Type B pancreatic cell (in vitro differentiated cells): ENCODE measurements at regions not wholly inside any gene's neighbourhood (a gene's known extent, or its start where the extent isn't known, plus 50 kb on each side); places are given as distances from the start of the nearest gene placed in this dataset.
A peak's percentile ranks its signal among the peaks of the same experiment; 100 is the strongest.
"Not testable (repeated sequence)": the region's sequence is repeated elsewhere in the genome, so short reads cannot be mapped to it uniquely, and the experiment has no call there.

Source experiments
- DNase-seq: peaks from one replicate; pipeline ENCODE4 v3.0.0; 2021; ENCODE audit warnings: mixed read lengths; ENCODE audit not compliant: unreplicated experiment; ENCODE audit errors: extremely low spot score
- H3K27ac Mint-ChIP-seq: 2 replicates; pipeline ENCODE4 v1.8.0; 2021; ENCODE audit warnings: mild to moderate bottlenecking, mixed read lengths
- H3K27me3 Mint-ChIP-seq: 2 replicates; pipeline ENCODE4 v1.8.0; 2021; ENCODE audit warnings: mixed read lengths
- H3K36me3 Mint-ChIP-seq: 2 replicates; pipeline ENCODE4 v1.8.0; 2021; ENCODE audit warnings: mixed read lengths
- H3K4me1 Mint-ChIP-seq: one replicate; pipeline ENCODE4 v1.8.0; 2021; ENCODE audit warnings: mixed read lengths; ENCODE audit not compliant: unreplicated experiment
- H3K4me3 Mint-ChIP-seq: 2 replicates; pipeline ENCODE4 v1.8.0; 2021; ENCODE audit warnings: mild to moderate bottlenecking, mixed read lengths
- H3K9me3 Mint-ChIP-seq: 2 replicates; pipeline ENCODE4 v1.8.0; 2021; ENCODE audit warnings: mixed read lengths
- TF ChIP-seq, protein P1 (sequence below): fragments of 200-600 bp; sonication (generic); conservative IDR thresholded peaks from 2 replicates; pipeline ENCODE4 v1.5.0; 2021; ENCODE audit warnings: antibody characterized with exemption, mild to moderate bottlenecking

DNA sequence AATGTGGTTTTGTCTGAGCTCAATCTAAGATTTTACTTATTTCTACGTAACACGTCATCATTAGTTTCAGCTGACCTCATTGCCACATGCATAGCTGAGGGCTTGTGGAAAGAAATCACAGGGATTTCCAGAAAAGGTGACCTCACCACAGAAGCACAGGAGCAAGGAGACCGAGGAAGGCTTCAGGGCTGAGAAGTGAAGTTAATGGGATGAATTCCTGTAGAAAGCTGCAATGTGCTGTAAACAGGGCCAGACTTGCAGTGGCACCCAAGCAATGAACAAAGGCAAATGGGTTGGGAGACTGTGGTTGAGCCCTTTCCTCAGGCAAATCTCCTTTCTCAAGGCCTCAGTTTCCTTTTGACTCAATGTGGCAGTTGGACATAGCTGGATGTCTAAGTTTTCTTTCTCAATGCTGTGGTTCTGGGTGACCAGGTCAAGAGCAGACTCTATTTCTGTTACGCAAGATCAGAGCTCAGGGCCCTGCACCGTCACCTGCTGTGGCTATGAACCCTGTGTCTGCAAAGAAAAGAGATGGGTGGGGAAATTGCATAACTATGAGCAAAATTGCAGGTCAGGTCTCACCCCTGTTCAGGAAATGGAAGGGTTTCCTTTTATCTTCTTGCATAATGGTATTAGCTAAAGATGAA, 252.2 kb upstream of the TBL1XR1 start:
- Mint-ChIP-seq H3K4me3 (no peak overlapping the region), H3K4me1 (peaks cover 19% of the 10 kb centered on the region), H3K27me3 (no peaks in the 10 kb centered on the region), H3K9me3 (no peaks in the 10 kb centered on the region), H3K36me3 (no peaks in the 10 kb centered on the region), H3K27ac (peak overlapping the region; percentile 54)
- DNase-seq: no peak
- TF ChIP-seq, protein P1, sequence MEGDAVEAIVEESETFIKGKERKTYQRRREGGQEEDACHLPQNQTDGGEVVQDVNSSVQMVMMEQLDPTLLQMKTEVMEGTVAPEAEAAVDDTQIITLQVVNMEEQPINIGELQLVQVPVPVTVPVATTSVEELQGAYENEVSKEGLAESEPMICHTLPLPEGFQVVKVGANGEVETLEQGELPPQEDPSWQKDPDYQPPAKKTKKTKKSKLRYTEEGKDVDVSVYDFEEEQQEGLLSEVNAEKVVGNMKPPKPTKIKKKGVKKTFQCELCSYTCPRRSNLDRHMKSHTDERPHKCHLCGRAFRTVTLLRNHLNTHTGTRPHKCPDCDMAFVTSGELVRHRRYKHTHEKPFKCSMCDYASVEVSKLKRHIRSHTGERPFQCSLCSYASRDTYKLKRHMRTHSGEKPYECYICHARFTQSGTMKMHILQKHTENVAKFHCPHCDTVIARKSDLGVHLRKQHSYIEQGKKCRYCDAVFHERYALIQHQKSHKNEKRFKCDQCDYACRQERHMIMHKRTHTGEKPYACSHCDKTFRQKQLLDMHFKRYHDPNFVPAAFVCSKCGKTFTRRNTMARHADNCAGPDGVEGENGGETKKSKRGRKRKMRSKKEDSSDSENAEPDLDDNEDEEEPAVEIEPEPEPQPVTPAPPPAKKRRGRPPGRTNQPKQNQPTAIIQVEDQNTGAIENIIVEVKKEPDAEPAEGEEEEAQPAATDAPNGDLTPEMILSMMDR: no peak

DNA sequence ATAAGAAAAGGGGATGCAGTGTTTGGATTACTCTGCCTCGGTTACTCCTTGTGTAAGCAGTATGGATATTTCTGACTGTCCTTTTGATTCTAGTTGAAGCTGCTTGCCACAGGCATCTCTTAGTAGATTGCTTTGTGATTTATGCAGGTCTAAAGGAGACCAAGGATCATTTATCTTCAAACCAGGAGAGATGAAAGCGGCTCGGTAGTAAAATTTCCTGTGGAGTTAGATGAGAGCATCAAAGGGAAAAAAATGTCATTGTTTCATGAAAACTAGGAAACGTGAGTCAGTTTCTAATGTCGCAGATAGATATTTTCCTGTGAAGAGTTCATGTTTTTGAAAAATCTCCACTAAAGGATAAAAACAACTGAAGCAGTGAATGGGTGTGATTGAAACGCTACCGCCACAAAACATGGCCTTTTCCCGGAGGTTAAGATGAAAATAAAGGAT, 254.0 kb upstream of the TBL1XR1 start:
- Mint-ChIP-seq H3K4me3 (no peak overlapping the region), H3K27ac (no peak overlapping the region), H3K9me3 (no peaks in the 10 kb centered on the region), H3K36me3 (no peaks in the 10 kb centered on the region), H3K4me1 (peaks cover 19% of the 10 kb centered on the region), H3K27me3 (no peaks in the 10 kb centered on the region)
- TF ChIP-seq, protein P1: no peak
- no peak for DNase-seq

DNA sequence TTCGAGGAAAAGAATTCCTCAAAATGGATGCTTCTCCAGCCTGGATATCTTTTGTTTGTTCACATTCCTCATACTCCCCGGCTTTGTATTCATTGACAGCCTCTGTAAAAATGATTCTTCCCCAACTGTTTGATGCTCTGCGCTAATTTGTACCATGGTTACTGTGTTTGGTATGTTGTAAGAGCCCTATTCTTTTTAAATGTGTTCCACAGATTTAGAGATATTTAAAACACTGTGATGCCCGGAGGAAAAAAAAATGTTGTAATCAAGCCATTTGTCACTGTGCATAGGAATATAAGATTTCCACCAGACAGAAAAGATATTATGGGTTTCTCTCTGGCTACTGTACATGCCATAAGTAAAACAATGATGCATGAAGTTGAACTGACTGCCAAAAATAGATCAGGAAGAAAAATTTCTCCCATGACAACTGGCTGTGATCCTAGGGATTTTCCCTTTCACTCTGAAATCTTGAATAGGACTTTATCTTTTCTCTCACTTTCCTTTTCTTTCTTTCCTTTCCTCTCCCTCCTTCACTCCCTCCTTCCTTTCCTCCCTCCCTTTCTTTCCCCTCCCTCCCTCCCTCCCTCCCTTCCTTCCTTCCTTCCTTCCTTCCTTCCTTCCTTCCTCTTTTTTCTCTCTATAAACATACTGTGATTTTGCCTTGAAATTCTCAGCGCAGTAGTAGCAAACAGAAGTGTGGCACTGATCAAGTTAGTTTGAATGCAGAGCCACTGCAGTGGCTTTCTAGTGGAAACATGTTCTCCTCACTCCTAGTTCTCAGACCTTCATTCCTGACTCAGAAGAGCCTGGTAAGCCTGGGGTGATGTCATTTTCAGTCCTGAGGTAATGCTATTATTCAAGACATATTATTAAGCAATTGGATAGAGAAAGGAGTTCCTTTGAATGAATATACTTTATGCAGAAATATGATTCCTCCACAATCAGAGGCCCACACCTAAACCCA, 254.9 kb upstream of the TBL1XR1 start:
- Mint-ChIP-seq H3K27me3 (no peaks in the 10 kb centered on the region), H3K9me3 (no peaks in the 10 kb centered on the region), H3K4me1 (peaks cover 19% of the 10 kb centered on the region), H3K36me3 (no peaks in the 10 kb centered on the region), H3K27ac (no peak overlapping the region), H3K4me3 (no peak overlapping the region)
- DNase-seq: no peak
- TF ChIP-seq, protein P1: no peak

DNA sequence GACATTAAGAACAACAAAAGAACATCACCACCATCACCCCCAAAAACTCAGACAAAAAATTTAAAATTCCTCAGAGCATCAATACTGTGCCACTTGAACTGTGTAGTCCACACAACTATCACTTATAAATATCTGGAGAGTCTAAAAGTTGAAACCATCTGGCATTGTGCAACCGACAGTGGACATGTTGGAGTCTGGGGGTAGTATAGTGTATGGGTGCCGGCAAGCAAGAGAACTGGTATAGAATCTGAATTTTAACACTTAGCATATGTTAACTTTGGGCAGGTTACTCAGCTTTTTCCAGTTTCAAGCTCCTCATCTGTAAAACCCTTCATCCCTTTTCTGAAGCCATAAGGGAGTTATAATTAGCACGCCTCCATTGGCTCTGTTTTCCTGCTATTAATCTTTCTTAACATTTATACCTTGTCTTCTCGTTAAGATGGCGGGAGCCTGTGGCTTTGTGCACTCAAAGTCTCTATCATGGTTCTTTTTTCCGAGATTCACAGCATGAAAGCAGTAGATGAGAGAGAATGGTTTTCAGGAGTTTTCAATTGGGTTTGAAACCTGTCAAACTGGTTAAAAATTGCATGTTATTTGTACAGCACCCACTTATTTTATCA, 255.7 kb upstream of the TBL1XR1 start:
- no peak for DNase-seq
- Mint-ChIP-seq H3K9me3 (no peaks in the 10 kb centered on the region), H3K36me3 (no peaks in the 10 kb centered on the region), H3K27ac (no peak overlapping the region), H3K27me3 (no peaks in the 10 kb centered on the region), H3K4me1 (peaks cover 14% of the 10 kb centered on the region), H3K4me3 (no peak overlapping the region)
- TF ChIP-seq, protein P1: no peak

DNA sequence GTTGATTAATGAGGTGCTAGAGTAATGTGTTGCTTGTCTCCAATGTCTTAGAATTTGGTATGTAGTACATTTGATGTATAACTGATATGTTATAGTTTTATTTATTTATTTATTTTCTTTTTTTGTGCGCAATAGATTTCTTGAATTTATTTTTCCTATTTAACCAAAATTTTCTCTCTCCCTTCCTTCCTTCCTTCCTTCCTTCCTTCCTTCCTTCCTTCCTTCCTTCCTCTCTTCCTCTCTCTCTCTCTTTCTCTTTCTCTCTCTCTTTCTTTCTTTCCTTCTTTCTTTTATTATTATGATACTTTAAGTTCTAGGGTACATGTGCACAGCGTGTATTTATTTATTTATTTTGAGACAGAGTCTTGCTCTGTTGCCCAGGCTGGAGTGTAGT, 256.2 kb upstream of the TBL1XR1 start:
- H3K27ac Mint-ChIP-seq: no peak overlapping the region

DNA sequence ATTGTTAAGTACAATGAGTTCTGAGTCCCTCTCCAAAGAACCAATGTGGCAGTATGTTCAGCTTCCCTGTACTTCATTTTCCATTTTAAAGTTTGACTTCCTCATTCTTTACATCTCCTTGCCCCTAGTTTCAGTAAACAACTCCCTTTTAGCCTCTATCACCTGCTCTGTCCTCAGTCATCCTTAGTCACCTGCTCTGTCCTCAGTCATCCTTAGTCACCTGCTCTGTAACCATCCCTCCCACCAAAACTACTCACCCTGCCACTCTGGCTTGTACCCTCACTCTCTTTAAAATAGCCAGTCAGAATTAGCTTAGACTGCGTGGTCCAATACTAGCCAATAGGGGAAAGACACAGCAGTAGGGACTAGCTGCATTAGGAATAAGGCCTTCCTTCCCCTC, 259.9 kb upstream of the TBL1XR1 start:
- not testable (repeated sequence) for DNase-seq, H3K36me3 Mint-ChIP-seq, H3K4me3 Mint-ChIP-seq, H3K4me1 Mint-ChIP-seq, H3K9me3 Mint-ChIP-seq, H3K27me3 Mint-ChIP-seq, H3K27ac Mint-ChIP-seq

More for the DNA sequence above, 256.2 kb upstream of the TBL1XR1 start:
- Mint-ChIP-seq H3K4me3 (no peak overlapping the region), H3K4me1 (peaks cover 9% of the 10 kb centered on the region), H3K36me3 (no peaks in the 10 kb centered on the region), H3K9me3 (no peaks in the 10 kb centered on the region), H3K27me3 (no peaks in the 10 kb centered on the region)
- no peak for DNase-seq
- TF ChIP-seq, protein P1: no peak
